ENCODE measurements at regions not wholly inside any gene's neighbourhood (a gene's known extent, or its start where the extent isn't known, plus 50 kb on each side); places are given as distances from the start of the nearest gene placed in this dataset.

- FAIRE-seq = no peak
Observed at GRCh38 chr2:228283491-228284171, 102.1 kb upstream of the SPHKAP start.

- no peak for FAIRE-seq
Observed at GRCh38 chr2:228282376-228282775, 100.9 kb upstream of the SPHKAP start.

GRCh38 chr2:228273159-228273558 is 91.7 kb upstream of the SPHKAP start:
- no peak for FAIRE-seq

- FAIRE-seq = no peak
Observed at GRCh38 chr2:228269351-228269750, 87.9 kb upstream of the SPHKAP start.

- no peak for FAIRE-seq
Observed at GRCh38 chr2:228268756-228269155, 87.3 kb upstream of the SPHKAP start.

- no peak for FAIRE-seq
Observed at GRCh38 chr2:228268301-228268700, 86.8 kb upstream of the SPHKAP start.

GRCh38 chr2:228263156-228263555 is 81.7 kb upstream of the SPHKAP start:
- no peak for FAIRE-seq

GRCh38 chr2:228261546-228261945 is 80.1 kb upstream of the SPHKAP start:
- FAIRE-seq = no peak

GRCh38 chr2:228257379-228257778 is 75.9 kb upstream of the SPHKAP start:
- FAIRE-seq = no peak

GRCh38 chr2:228253752-228254151 is 72.3 kb upstream of the SPHKAP start:
- no peak for FAIRE-seq

GRCh38 chr2:228247335-228247734 is 65.8 kb upstream of the SPHKAP start:
- no peak for FAIRE-seq

GRCh38 chr2:228245601-228246000 is 64.1 kb upstream of the SPHKAP start:
- no peak for FAIRE-seq

GRCh38 chr2:228242591-228242990 is 61.1 kb upstream of the SPHKAP start:
- no peak for FAIRE-seq

GRCh38 chr2:228239907-228240561 is 58.5 kb upstream of the SPHKAP start:
- FAIRE-seq = no peak

- no peak for FAIRE-seq
Observed at GRCh38 chr2:228239207-228239906, 57.9 kb upstream of the SPHKAP start.
